ENCODE measurements at regions not wholly inside any gene's neighbourhood (a gene's known extent, or its start where the extent isn't known, plus 50 kb on each side); places are given as distances from the start of the nearest gene placed in this dataset.

DNA sequence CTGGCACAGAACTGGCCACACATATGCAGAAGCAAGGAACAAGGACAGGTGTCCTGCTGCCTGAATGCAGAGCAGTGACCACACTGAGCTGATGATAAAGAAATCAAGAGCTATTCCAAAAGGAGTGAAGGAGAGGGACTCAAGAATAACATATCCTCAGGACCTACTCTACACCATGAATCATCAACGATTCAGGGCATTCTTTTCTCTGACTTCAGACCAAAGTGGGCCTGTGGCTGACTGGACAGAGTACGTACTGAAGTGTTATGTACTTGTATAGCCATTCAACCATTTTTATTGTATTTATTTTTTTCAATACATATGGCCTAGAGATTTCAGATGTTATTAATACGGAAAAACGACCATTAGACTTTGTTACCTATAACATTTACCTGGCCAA lies 177.5 kb upstream of the TMTC1 start:
- TF ChIP-seq, protein P1, sequence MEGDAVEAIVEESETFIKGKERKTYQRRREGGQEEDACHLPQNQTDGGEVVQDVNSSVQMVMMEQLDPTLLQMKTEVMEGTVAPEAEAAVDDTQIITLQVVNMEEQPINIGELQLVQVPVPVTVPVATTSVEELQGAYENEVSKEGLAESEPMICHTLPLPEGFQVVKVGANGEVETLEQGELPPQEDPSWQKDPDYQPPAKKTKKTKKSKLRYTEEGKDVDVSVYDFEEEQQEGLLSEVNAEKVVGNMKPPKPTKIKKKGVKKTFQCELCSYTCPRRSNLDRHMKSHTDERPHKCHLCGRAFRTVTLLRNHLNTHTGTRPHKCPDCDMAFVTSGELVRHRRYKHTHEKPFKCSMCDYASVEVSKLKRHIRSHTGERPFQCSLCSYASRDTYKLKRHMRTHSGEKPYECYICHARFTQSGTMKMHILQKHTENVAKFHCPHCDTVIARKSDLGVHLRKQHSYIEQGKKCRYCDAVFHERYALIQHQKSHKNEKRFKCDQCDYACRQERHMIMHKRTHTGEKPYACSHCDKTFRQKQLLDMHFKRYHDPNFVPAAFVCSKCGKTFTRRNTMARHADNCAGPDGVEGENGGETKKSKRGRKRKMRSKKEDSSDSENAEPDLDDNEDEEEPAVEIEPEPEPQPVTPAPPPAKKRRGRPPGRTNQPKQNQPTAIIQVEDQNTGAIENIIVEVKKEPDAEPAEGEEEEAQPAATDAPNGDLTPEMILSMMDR (IDR thresholded peaks at IDR 0.05; ENCODE audit: low read depth, low read length) = no peak
- TF ChIP-seq EZH2phosphoT487 (IDR thresholded peaks at IDR 0.05; ENCODE audit: low read depth) = no peak

Data from OCI-LY3 (cell line).